ENCODE measurements at regions not wholly inside any gene's neighbourhood (a gene's known extent, or its start where the extent isn't known, plus 50 kb on each side); places are given as distances from the start of the nearest gene placed in this dataset.
"Not testable (repeated sequence)": the region's sequence is repeated elsewhere in the genome, so short reads cannot be mapped to it uniquely, and the experiment has no call there.

- Histone ChIP-seq H3K27me3 (replicated peaks; ENCODE audit: control insufficient read depth, insufficient read depth, low read length) (peaks cover 2% of the 10 kb centered on the region), H3K9me3 (ENCODE audit: control insufficient read depth, low read length) (no peaks in the 10 kb centered on the region)
These were observed 148.7 kb downstream of the MEX3B start for GRCh38 chr15:81897057-81897677.

GRCh38 chr15:81896356-81896755 lies 149.5 kb downstream of the MEX3B start:
- no peak for DNase-seq (ENCODE audit: low read depth)
- H3K9me3 ChIP-seq (ENCODE audit: control insufficient read depth, low read length), result no peaks in the 10 kb centered on the region
- peaks cover 2% of the 10 kb centered on the region for H3K27me3 ChIP-seq (replicated peaks; ENCODE audit: control insufficient read depth, insufficient read depth, low read length)
- no peak overlapping the region for H3K9ac ChIP-seq (ENCODE audit: low read length)
- H3K4me1 ChIP-seq (ENCODE audit: control insufficient read depth, insufficient read depth, low read length), result no peaks in the 10 kb centered on the region
- no peaks in the 10 kb centered on the region for H3K36me3 ChIP-seq (ENCODE audit: control insufficient read depth, insufficient read depth, low read length, severe bottlenecking)
- no peak overlapping the region for H3K4me3 ChIP-seq (ENCODE audit: low read length)

More at GRCh38 chr15:81897057-81897677, 148.7 kb downstream of the MEX3B start:
- H3K4me1 ChIP-seq (ENCODE audit: control insufficient read depth, insufficient read depth, low read length), result no peaks in the 10 kb centered on the region
- DNase-seq (ENCODE audit: low read depth), result peak; percentile 81
- no peak overlapping the region for H3K4me3 ChIP-seq (ENCODE audit: low read length)
- no peaks in the 10 kb centered on the region for H3K36me3 ChIP-seq (ENCODE audit: control insufficient read depth, insufficient read depth, low read length, severe bottlenecking)
- H3K9ac ChIP-seq (ENCODE audit: low read length), result no peak overlapping the region

GRCh38 chr15:81895723-81896122 lies 150.1 kb downstream of the MEX3B start:
- no peaks in the 10 kb centered on the region for H3K36me3 ChIP-seq (ENCODE audit: control insufficient read depth, insufficient read depth, low read length, severe bottlenecking)
- H3K9ac ChIP-seq (ENCODE audit: low read length), result no peak overlapping the region
- peak; percentile 76 for DNase-seq (ENCODE audit: low read depth)
- H3K4me3 ChIP-seq (ENCODE audit: low read length), result no peak overlapping the region
- no peaks in the 10 kb centered on the region for H3K9me3 ChIP-seq (ENCODE audit: control insufficient read depth, low read length)
- H3K4me1 ChIP-seq (ENCODE audit: control insufficient read depth, insufficient read depth, low read length), result no peaks in the 10 kb centered on the region
- H3K27me3 ChIP-seq (replicated peaks; ENCODE audit: control insufficient read depth, insufficient read depth, low read length), result peaks cover 2% of the 10 kb centered on the region

- no peak for DNase-seq (ENCODE audit: low read depth)
- no peaks in the 10 kb centered on the region for H3K36me3 ChIP-seq (ENCODE audit: control insufficient read depth, insufficient read depth, low read length, severe bottlenecking)
These were observed 151.8 kb downstream of the MEX3B start for GRCh38 chr15:81894061-81894460.

GRCh38 chr15:81893182-81893835 lies 152.5 kb downstream of the MEX3B start:
- no peak overlapping the region for H3K9ac ChIP-seq (ENCODE audit: low read length)
- H3K4me1 ChIP-seq (ENCODE audit: control insufficient read depth, insufficient read depth, low read length), result no peaks in the 10 kb centered on the region
- H3K36me3 ChIP-seq (ENCODE audit: control insufficient read depth, insufficient read depth, low read length, severe bottlenecking), result no peaks in the 10 kb centered on the region
- H3K27me3 ChIP-seq (replicated peaks; ENCODE audit: control insufficient read depth, insufficient read depth, low read length), result no peaks in the 10 kb centered on the region
- no peak for DNase-seq (ENCODE audit: low read depth)
- no peak overlapping the region for H3K4me3 ChIP-seq (ENCODE audit: low read length)
- H3K9me3 ChIP-seq (ENCODE audit: control insufficient read depth, low read length), result no peaks in the 10 kb centered on the region

More at GRCh38 chr15:81894061-81894460, 151.8 kb downstream of the MEX3B start:
- H3K4me3 ChIP-seq (ENCODE audit: low read length), result no peak overlapping the region
- no peak overlapping the region for H3K9ac ChIP-seq (ENCODE audit: low read length)
- H3K27me3 ChIP-seq (replicated peaks; ENCODE audit: control insufficient read depth, insufficient read depth, low read length), result no peaks in the 10 kb centered on the region
- no peaks in the 10 kb centered on the region for H3K9me3 ChIP-seq (ENCODE audit: control insufficient read depth, low read length)
- H3K4me1 ChIP-seq (ENCODE audit: control insufficient read depth, insufficient read depth, low read length), result no peaks in the 10 kb centered on the region

- no peaks in the 10 kb centered on the region for H3K27me3 ChIP-seq (replicated peaks; ENCODE audit: control insufficient read depth, insufficient read depth, low read length)
- H3K4me3 ChIP-seq (ENCODE audit: low read length), result no peak overlapping the region
- peaks cover 6% of the 10 kb centered on the region for H3K4me1 ChIP-seq (ENCODE audit: control insufficient read depth, insufficient read depth, low read length)
- no peaks in the 10 kb centered on the region for H3K9me3 ChIP-seq (ENCODE audit: control insufficient read depth, low read length)
- DNase-seq (ENCODE audit: low read depth), result no peak
- H3K9ac ChIP-seq (ENCODE audit: low read length), result no peak overlapping the region
- no peaks in the 10 kb centered on the region for H3K36me3 ChIP-seq (ENCODE audit: control insufficient read depth, insufficient read depth, low read length, severe bottlenecking)
These were observed 155.3 kb downstream of the MEX3B start for GRCh38 chr15:81890496-81890895.

GRCh38 chr15:81889485-81889881 lies 156.3 kb downstream of the MEX3B start:
- Histone ChIP-seq H3K27me3 (replicated peaks; ENCODE audit: control insufficient read depth, insufficient read depth, low read length) (no peaks in the 10 kb centered on the region), H3K4me1 (ENCODE audit: control insufficient read depth, insufficient read depth, low read length) (peaks cover 6% of the 10 kb centered on the region), H3K9ac (ENCODE audit: low read length) (no peak overlapping the region), H3K36me3 (ENCODE audit: control insufficient read depth, insufficient read depth, low read length, severe bottlenecking) (no peaks in the 10 kb centered on the region), H3K9me3 (ENCODE audit: control insufficient read depth, low read length) (no peaks in the 10 kb centered on the region), H3K4me3 (ENCODE audit: low read length) (no peak overlapping the region)
- peak; percentile 24 for DNase-seq (ENCODE audit: low read depth)

- H3K4me3 ChIP-seq (ENCODE audit: low read length), result no peak overlapping the region
- H3K36me3 ChIP-seq (ENCODE audit: control insufficient read depth, insufficient read depth, low read length, severe bottlenecking), result no peaks in the 10 kb centered on the region
- peak; percentile 70 for DNase-seq (ENCODE audit: low read depth)
- H3K9me3 ChIP-seq (ENCODE audit: control insufficient read depth, low read length), result no peaks in the 10 kb centered on the region
- no peak overlapping the region for H3K9ac ChIP-seq (ENCODE audit: low read length)
- H3K4me1 ChIP-seq (ENCODE audit: control insufficient read depth, insufficient read depth, low read length), result peaks cover 6% of the 10 kb centered on the region
- no peaks in the 10 kb centered on the region for H3K27me3 ChIP-seq (replicated peaks; ENCODE audit: control insufficient read depth, insufficient read depth, low read length)
These were observed 156.9 kb downstream of the MEX3B start for GRCh38 chr15:81888748-81889484.

- Histone ChIP-seq H3K4me1 (ENCODE audit: control insufficient read depth, insufficient read depth, low read length) (peaks cover 6% of the 10 kb centered on the region), H3K27me3 (replicated peaks; ENCODE audit: control insufficient read depth, insufficient read depth, low read length) (no peaks in the 10 kb centered on the region), H3K9ac (ENCODE audit: low read length) (no peak overlapping the region), H3K9me3 (ENCODE audit: control insufficient read depth, low read length) (no peaks in the 10 kb centered on the region), H3K36me3 (ENCODE audit: control insufficient read depth, insufficient read depth, low read length, severe bottlenecking) (no peaks in the 10 kb centered on the region), H3K4me3 (ENCODE audit: low read length) (no peak overlapping the region)
- peak; percentile 63 for DNase-seq (ENCODE audit: low read depth)
These were observed 157.9 kb downstream of the MEX3B start for GRCh38 chr15:81887912-81888311.

- not testable (repeated sequence) for H3K27me3 ChIP-seq (replicated peaks; ENCODE audit: control insufficient read depth, insufficient read depth, low read length); H3K4me1 ChIP-seq (ENCODE audit: control insufficient read depth, insufficient read depth, low read length); H3K4me3 ChIP-seq (ENCODE audit: low read length); H3K9me3 ChIP-seq (ENCODE audit: control insufficient read depth, low read length); H3K36me3 ChIP-seq (ENCODE audit: control insufficient read depth, insufficient read depth, low read length, severe bottlenecking); H3K9ac ChIP-seq (ENCODE audit: low read length); DNase-seq (ENCODE audit: low read depth)
These were observed 158.6 kb downstream of the MEX3B start for GRCh38 chr15:81887188-81887587.

GRCh38 chr15:81886591-81886990 lies 159.2 kb downstream of the MEX3B start:
- H3K4me1 ChIP-seq (ENCODE audit: control insufficient read depth, insufficient read depth, low read length), result peaks cover 6% of the 10 kb centered on the region
- H3K4me3 ChIP-seq (ENCODE audit: low read length), result no peak overlapping the region
- H3K36me3 ChIP-seq (ENCODE audit: control insufficient read depth, insufficient read depth, low read length, severe bottlenecking), result no peaks in the 10 kb centered on the region
- H3K9ac ChIP-seq (ENCODE audit: low read length), result no peak overlapping the region
- H3K9me3 ChIP-seq (ENCODE audit: control insufficient read depth, low read length), result no peaks in the 10 kb centered on the region
- DNase-seq (ENCODE audit: low read depth), result no peak
- no peaks in the 10 kb centered on the region for H3K27me3 ChIP-seq (replicated peaks; ENCODE audit: control insufficient read depth, insufficient read depth, low read length)

All from adipocyte (in vitro differentiated cells).